K562 (cell line): ENCODE measurements at regions not wholly inside any gene's neighbourhood (a gene's known extent, or its start where the extent isn't known, plus 50 kb on each side); places are given as distances from the start of the nearest gene placed in this dataset.

Experiments
- ATF7 ChIP-seq: fragments of 450-650 bp; IDR thresholded peaks from 2 replicates; pipeline ENCODE4 v1.7.1; 2014; ENCODE audit warnings: mild to moderate bottlenecking, moderate library complexity
- CBX5 ChIP-seq: IDR thresholded peaks from 2 replicates; pipeline ENCODE4 v1.6.1; 2014; ENCODE audit warnings: low read depth, borderline replicate concordance
- CEBPG ChIP-seq, 3 experiments: fragments of 200-800 bp in 1 of 3; sonication (Bioruptor generic) in 1 of 3; sonication (generic) in 1 of 3; formaldehyde crosslinking in 1 of 3; IDR thresholded peaks in 2 of 3; conservative IDR thresholded peaks in 1 of 3; 2 replicates each; pipeline versions ENCODE4 v1.6.1 to v1.8.0; 2016 to 2022; ENCODE audit warnings: missing compliant biosample characterization in 2 of 3, missing genetic modification characterization in 2 of 3, mild to moderate bottlenecking in 1 of 3, missing genetic modification reagents in 1 of 3
- CTBP1 ChIP-seq: fragments of 450-650 bp; IDR thresholded peaks from 2 replicates; pipeline ENCODE4 v1.6.1; 2016; ENCODE audit warnings: borderline replicate concordance
- FOXA3 ChIP-seq, 2 experiments: fragments of 450-650 bp in 1 of 2; sonication (generic) in 1 of 2; formaldehyde crosslinking; IDR thresholded peaks in 1 of 2; conservative IDR thresholded peaks in 1 of 2; 2 replicates each; pipeline versions ENCODE4 v1.4.0 to v1.8.0; 2020 to 2022; ENCODE audit warnings: mild to moderate bottlenecking in 2 of 2, missing genetic modification reagents in 1 of 2
- GTF2F1 ChIP-seq: IDR thresholded peaks from 2 replicates; pipeline ENCODE4 v1.6.1; 2011; ENCODE audit warnings: low read depth, low read length, improper control_type of control experiment
- MAFK ChIP-seq: IDR thresholded peaks from 2 replicates; pipeline ENCODE4 v1.6.1; 2011; ENCODE audit warnings: low read length, improper control_type of control experiment
- MCM3 ChIP-seq: fragments of 450-650 bp; IDR thresholded peaks from 2 replicates; pipeline ENCODE4 v1.6.1; 2016
- MEF2D ChIP-seq: conservative IDR thresholded peaks from 2 replicates; pipeline ENCODE4 v1.6.1; 2016; ENCODE audit warnings: low read depth, missing genetic modification characterization, missing compliant biosample characterization
- MTA1 ChIP-seq: fragments of 450-650 bp; IDR thresholded peaks from 2 replicates; pipeline ENCODE4 v1.6.1; 2017; ENCODE audit warnings: borderline replicate concordance
- SMARCA5 ChIP-seq: fragments of 450-650 bp; IDR thresholded peaks from 2 replicates; pipeline ENCODE4 v1.6.1; 2016
- TSC22D4 ChIP-seq: fragments of 450-650 bp; IDR thresholded peaks from 2 replicates; pipeline ENCODE4 v1.6.1; 2016; ENCODE audit warnings: missing genetic modification characterization, missing biosample characterization, control low read depth
- ZNF134 ChIP-seq: fragments of 250-450 bp; sonication (Bioruptor Pico); conservative IDR thresholded peaks from 2 replicates; pipeline ENCODE4 v1.4.0; 2020
- TF ChIP-seq, protein P1 (sequence below): fragments of 450-650 bp; IDR thresholded peaks from 2 replicates; pipeline ENCODE4 v1.6.1; 2016
- TF ChIP-seq, protein P2 (sequence below): IDR thresholded peaks from 2 replicates; pipeline ENCODE4 v1.6.1; 2016; ENCODE audit warnings: missing genetic modification characterization, missing compliant biosample characterization
- TF ChIP-seq, protein P3 (sequence below), 2 experiments: fragments of 450-650 bp; IDR thresholded peaks; 2 replicates each; pipeline ENCODE4 v1.6.1; 2016
- TF ChIP-seq, protein P4 (sequence below), 2 experiments: fragments of 450-650 bp; IDR thresholded peaks; 2 replicates each; pipeline ENCODE4 v1.6.1; 2018; ENCODE audit warnings: mild to moderate bottlenecking in 2 of 2, low read depth in 1 of 2; ENCODE audit not compliant: partially characterized antibody in 2 of 2
- TF ChIP-seq, protein P5 (sequence below): sonication (generic); formaldehyde crosslinking; IDR thresholded peaks from 2 replicates; pipeline ENCODE4 v1.8.1; 2022; ENCODE audit warnings: missing genetic modification reagents

DNA sequence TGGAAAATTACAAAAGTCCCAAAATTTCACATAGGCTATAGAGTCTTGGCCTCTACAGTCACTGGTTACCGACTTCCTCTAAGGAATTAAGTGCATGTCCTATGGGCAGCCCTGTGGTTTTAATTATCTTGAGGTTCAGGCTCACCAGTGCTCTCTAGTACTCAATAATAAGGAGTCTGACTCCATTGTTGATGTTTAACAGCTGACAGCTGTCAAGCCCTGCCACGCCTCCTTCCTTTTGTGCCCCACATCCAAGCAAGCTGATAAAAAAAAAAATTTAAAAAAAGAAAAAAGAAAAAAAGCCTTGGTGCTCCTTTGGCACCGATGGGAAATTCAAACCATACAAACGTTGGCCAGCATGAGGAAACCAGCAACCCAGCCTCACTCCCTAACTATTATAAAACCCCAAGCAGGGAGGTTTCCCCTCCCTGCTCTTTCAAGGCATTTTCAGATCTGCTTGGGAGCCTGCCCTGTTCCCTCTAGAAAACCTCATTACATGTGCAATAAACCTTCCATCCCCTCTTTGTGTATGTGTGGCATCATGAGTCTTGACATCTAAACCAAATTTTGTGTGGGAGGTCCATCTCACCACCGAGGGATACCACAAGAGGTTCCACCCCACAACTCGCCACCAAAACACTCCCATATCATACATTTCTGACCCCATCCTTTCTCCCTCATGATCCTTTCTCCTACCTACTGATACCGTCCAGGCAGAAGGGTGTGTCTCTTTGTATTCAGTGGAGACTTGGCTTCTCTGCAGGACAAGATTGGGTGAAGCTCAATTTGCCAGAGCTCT, 70.9 kb upstream of the CCDC71L start (continued):
- TF ChIP-seq TSC22D4 (no peak), MTA1 (no peak), MEF2D (tag) (no peak), SMARCA5 (no peak), CBX5 (no peak), MAFK (no peak), CTBP1 (peak; percentile 59; the same call in 1 of the 2 replicates), MCM3 (no peak), ATF7 (0 out of 2 replicates have a peak, but pooled peaks have one; percentile 6), FOXA3 (CRISPR knock-in tag; conservative IDR thresholded peaks at IDR 0.05 in 1 of 2, IDR thresholded peaks at IDR 0.05 in 1 of 2) (no peak), ZNF134 (CRISPR knock-in tag) (no peak), GTF2F1 (no peak), CEBPG (CRISPR knock-in tag; IDR thresholded peaks at IDR 0.05) (no peak), CEBPG (tag; conservative IDR thresholded peaks at IDR 0.05 in 1 of 2, IDR thresholded peaks at IDR 0.05 in 1 of 2) (no peak)
- TF ChIP-seq, protein P1, sequence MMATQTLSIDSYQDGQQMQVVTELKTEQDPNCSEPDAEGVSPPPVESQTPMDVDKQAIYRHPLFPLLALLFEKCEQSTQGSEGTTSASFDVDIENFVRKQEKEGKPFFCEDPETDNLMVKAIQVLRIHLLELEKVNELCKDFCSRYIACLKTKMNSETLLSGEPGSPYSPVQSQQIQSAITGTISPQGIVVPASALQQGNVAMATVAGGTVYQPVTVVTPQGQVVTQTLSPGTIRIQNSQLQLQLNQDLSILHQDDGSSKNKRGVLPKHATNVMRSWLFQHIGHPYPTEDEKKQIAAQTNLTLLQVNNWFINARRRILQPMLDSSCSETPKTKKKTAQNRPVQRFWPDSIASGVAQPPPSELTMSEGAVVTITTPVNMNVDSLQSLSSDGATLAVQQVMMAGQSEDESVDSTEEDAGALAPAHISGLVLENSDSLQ: peak; percentile 88
- TF ChIP-seq, protein P2, sequence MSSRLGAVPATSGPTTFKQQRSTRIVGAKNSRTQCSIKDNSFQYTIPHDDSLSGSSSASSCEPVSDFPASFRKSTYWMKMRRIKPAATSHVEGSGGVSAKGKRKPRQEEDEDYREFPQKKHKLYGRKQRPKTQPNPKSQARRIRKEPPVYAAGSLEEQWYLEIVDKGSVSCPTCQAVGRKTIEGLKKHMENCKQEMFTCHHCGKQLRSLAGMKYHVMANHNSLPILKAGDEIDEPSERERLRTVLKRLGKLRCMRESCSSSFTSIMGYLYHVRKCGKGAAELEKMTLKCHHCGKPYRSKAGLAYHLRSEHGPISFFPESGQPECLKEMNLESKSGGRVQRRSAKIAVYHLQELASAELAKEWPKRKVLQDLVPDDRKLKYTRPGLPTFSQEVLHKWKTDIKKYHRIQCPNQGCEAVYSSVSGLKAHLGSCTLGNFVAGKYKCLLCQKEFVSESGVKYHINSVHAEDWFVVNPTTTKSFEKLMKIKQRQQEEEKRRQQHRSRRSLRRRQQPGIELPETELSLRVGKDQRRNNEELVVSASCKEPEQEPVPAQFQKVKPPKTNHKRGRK: no peak
- TF ChIP-seq, protein P3, sequence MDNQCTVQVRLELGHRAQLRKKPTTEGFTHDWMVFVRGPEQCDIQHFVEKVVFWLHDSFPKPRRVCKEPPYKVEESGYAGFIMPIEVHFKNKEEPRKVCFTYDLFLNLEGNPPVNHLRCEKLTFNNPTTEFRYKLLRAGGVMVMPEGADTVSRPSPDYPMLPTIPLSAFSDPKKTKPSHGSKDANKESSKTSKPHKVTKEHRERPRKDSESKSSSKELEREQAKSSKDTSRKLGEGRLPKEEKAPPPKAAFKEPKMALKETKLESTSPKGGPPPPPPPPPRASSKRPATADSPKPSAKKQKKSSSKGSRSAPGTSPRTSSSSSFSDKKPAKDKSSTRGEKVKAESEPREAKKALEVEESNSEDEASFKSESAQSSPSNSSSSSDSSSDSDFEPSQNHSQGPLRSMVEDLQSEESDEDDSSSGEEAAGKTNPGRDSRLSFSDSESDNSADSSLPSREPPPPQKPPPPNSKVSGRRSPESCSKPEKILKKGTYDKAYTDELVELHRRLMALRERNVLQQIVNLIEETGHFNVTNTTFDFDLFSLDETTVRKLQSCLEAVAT (IDR thresholded peaks at IDR 0.05): 0 out of 4 replicates have a peak, but pooled peaks of 1 of the 2 experiments have one; percentile 25
- TF ChIP-seq, protein P4, sequence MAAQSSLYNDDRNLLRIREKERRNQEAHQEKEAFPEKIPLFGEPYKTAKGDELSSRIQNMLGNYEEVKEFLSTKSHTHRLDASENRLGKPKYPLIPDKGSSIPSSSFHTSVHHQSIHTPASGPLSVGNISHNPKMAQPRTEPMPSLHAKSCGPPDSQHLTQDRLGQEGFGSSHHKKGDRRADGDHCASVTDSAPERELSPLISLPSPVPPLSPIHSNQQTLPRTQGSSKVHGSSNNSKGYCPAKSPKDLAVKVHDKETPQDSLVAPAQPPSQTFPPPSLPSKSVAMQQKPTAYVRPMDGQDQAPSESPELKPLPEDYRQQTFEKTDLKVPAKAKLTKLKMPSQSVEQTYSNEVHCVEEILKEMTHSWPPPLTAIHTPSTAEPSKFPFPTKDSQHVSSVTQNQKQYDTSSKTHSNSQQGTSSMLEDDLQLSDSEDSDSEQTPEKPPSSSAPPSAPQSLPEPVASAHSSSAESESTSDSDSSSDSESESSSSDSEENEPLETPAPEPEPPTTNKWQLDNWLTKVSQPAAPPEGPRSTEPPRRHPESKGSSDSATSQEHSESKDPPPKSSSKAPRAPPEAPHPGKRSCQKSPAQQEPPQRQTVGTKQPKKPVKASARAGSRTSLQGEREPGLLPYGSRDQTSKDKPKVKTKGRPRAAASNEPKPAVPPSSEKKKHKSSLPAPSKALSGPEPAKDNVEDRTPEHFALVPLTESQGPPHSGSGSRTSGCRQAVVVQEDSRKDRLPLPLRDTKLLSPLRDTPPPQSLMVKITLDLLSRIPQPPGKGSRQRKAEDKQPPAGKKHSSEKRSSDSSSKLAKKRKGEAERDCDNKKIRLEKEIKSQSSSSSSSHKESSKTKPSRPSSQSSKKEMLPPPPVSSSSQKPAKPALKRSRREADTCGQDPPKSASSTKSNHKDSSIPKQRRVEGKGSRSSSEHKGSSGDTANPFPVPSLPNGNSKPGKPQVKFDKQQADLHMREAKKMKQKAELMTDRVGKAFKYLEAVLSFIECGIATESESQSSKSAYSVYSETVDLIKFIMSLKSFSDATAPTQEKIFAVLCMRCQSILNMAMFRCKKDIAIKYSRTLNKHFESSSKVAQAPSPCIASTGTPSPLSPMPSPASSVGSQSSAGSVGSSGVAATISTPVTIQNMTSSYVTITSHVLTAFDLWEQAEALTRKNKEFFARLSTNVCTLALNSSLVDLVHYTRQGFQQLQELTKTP (IDR thresholded peaks at IDR 0.05; ENCODE audit: low read depth in 1 of 2, partially characterized antibody in 2 of 2): no peak
- TF ChIP-seq, protein P5, sequence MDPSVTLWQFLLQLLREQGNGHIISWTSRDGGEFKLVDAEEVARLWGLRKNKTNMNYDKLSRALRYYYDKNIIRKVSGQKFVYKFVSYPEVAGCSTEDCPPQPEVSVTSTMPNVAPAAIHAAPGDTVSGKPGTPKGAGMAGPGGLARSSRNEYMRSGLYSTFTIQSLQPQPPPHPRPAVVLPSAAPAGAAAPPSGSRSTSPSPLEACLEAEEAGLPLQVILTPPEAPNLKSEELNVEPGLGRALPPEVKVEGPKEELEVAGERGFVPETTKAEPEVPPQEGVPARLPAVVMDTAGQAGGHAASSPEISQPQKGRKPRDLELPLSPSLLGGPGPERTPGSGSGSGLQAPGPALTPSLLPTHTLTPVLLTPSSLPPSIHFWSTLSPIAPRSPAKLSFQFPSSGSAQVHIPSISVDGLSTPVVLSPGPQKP: no peak
